T follicular helper cell (primary cell): ENCODE measurements at regions not wholly inside any gene's neighbourhood (a gene's known extent, or its start where the extent isn't known, plus 50 kb on each side); places are given as distances from the start of the nearest gene placed in this dataset.

ENCODE experiments used
- DNase-seq: peaks from one replicate; pipeline ENCODE4 v3.0.0-alpha.2; 2020; ENCODE audit warnings: low read depth

DNA sequence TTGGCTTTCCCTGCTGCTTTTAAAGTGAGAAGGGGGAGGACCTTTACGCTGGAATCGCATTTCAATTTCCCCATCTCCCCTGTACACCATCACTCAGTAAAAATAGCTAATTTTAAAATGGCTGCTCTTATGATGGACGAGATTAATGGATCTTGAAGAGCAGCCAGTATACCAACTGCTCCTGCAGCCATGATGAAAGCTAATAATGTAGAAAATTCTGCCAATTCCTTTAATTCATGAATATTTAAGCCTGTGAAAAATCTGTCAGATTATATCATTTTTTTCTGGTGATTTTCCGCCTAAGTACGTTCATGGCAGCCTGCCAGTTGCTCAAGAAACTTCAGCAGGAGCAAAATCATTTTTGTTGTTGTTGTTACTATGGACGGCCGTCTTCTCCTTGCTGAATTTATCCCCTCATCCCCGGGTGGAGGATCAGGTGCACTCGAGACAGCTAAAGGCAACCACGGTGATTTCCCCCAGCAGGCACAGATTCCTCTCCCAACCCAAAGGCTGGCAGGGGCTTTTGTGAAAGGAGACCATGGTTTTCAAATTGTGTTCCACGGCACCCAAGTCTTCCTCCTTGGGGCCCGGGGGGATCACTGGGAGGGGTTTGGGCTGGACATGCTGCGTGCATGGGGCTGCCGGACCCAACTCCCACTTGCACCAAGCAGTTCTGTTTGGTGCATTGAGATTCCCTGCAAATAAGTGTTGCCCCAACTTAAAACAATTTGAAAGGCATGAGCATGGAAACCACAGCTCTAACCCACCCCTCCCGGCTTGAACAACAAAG is 289.6 kb downstream of the UACA start:
- DNase-seq, result no peak

DNA sequence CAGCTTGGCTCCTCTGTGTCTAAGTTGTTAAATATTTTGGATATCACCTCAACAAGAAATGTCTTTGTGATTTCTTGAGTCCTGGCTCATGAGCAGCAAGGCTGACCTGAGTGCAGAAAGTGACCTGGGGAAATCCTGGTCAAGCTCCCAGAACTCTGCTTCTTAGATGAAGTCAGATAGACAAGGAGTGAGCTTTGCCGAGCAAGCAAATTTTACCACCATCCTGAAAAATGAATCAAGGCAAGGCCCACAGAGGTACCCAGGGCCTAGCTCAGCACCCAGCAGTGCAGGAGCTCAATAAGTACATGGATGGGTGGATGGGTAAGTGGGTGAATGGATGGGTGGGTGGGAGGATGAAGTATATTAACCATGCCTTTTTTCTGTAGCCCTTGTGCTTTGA is 291.8 kb downstream of the UACA start:
- DNase-seq, result no peak

- no peak for DNase-seq
These were observed 292.7 kb downstream of the UACA start for GRCh38 chr15:70470556-70471191.

GRCh38 chr15:70469651-70470555 is 293.5 kb downstream of the UACA start:
- no peak for DNase-seq

DNA sequence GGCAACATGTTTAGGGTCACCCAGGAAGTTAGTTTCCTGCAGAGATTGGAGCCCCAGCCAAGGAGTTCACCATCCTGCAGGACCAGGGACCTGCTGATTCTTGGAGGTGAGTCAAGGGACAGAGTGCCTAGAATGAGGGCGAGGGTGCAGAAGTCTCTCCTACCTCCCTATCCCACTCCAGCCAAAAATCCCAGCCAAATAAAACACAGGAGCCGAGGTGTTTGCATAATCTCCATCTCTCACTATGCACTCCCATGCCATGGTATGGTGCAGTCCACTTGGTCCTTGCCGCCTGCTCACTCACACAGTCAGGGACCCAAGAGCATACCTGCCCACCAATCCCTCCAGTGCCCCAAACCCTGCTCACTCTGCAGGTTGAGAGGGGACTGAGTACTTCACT is 294.2 kb downstream of the UACA start:
- DNase-seq, result no peak

- DNase-seq, result peak; percentile 33
These were observed 296.3 kb downstream of the UACA start for GRCh38 chr15:70466895-70467529.

DNA sequence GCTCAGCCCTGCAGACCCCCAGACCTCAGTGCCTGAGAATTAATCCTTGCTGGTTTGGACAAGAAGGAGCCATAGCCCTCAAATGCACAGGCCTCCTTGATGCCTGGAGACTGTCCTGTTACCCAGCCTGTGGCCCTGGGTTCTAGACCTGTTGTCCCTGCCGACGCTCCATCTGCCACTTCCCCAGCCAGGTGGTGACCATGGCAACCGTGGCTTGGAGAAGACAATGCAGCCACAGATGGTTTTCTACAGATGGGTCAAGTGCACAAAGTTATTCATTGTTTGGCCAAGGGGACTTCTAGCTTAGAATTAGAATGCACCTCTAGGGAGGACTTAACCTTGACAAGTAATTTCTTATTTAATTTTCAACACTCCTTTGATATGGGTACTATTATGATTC is 297.1 kb downstream of the UACA start:
- no peak for DNase-seq

DNA sequence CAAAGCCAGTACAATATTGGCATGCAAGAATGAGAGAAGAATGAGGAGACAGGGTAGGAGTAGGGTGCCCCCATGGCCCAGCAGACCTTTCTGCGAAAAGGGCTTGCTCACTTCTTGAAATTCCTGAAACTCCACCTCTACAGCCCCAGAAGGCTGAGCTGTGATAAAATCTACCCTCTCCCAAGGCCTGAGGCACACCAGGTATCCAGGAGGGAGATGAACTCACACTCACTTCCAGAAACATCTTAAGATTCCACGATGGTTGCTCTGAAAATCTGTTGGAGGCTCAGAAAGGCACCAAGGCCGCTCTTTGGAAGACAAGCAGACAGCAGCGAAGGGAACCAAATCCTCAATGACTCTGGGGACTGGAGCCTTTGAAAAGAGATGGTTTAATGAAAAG is 297.5 kb downstream of the UACA start:
- no peak for DNase-seq

GRCh38 chr15:70463453-70463834 is 299.9 kb downstream of the UACA start:
- no peak for DNase-seq

- DNase-seq, result no peak
These were observed 301.4 kb downstream of the UACA start for GRCh38 chr15:70461992-70462391.

- DNase-seq, result no peak
These were observed 302.3 kb downstream of the UACA start for GRCh38 chr15:70461017-70461416.

GRCh38 chr15:70459312-70459711 is 304.0 kb downstream of the UACA start:
- DNase-seq, result no peak

GRCh38 chr15:70453766-70454165 is 309.6 kb downstream of the UACA start:
- DNase-seq, result no peak

- no peak for DNase-seq
These were observed 310.1 kb downstream of the UACA start for GRCh38 chr15:70453238-70453637.

GRCh38 chr15:70451821-70452653 is 311.3 kb downstream of the UACA start:
- peak; percentile 10 for DNase-seq

- no peak for DNase-seq
These were observed 313.3 kb downstream of the UACA start for GRCh38 chr15:70450142-70450443.

DNA sequence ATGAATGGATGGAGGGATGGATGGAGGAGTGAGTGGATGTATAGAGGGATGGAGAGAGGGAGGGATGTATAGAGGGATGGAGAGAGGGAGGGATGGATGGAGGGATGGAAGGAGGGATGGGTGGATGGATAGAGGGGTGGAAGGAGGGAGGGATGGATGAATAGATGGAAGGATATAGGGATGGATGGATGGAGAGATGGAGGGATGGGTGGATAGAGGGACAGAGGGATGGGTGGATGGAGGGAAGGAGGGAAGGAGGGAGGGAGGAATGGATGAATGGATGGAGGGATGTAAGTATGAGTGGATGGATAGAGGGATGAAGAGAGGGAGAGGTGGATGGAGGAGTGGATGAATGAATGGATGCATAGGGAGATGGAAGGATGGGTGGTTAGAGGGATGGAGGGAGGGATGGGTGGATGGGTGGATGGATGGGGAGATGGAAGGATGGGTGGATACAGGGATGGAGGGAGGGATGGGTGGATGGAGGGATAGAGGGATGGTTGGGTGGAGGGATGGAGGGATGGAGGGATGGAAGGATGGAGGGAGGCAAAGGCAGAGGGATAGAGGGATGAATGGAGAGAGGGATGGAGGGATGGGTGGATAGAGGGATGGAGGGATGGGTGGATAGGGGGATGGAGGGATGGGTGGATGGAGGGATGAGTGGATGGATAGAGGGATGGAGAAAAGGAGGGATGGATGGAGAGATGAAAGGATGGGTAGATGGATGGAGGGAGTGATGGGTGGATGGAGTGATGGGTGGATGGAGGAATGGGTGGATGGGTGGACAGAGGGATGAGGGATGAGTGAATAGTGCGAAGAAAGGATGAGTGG is 313.8 kb downstream of the UACA start:
- DNase-seq, result no peak

DNA sequence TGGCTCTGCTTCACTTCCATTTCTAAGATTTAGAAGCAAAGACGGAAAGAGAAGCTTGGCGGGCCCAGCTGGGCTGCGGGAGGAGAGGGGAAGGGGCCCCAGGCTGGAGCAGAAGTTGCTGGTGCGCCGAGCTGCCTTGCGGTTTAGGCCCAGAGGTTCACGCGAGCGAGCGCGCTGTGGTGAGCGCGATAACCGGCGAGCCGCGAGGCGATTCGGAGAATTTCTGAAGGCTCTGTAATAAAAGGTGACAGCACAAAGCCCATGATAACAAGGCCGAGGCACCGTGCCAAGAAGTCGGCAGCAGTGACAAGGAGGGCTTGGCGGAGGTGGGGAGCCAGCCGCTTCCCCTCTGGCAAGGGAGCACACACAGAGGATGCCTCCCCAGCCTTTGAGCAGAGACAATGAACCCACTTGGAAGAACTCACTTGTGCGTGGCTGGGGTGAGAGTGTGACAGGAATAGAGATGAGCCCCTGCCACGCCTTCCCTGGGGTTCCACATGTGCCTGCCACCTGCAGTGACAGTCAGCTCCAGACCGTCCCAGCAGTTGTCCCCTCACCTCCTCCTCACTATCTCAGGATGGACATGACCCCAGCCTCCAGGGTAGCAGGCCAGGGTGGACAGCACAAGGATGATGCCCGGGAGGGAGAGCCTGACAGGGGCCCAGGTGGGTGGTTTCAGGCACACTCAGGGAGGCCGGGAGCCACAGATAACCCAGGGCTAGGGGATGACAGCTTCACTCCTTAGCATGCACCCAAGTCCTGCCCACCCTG is 315.2 kb downstream of the UACA start:
- peak; percentile 18 for DNase-seq

DNA sequence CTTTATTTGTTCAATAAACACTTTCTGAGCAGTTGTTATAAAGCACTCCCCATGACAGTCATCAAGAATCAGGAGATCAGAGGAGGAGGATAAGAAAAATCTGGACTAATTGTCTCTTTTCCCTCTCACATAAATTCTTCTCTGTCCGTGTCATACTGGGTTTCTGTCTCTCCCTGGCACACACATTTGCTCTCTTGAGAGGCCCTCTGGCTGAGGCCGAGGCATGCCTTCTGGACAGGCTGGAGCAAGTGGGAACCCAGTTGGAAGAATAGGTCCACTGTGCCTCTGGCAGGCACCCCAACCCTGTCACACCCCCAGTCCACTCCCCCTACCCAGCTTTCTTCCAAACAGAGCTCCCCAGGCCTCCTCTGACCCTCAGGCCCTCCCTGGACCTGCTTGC is 315.8 kb downstream of the UACA start:
- no peak for DNase-seq

GRCh38 chr15:70447081-70447480 is 316.3 kb downstream of the UACA start:
- DNase-seq, result no peak
